IPS DF 4.7 (cell line): ENCODE measurements at regions not wholly inside any gene's neighbourhood (a gene's known extent, or its start where the extent isn't known, plus 50 kb on each side); places are given as distances from the start of the nearest gene placed in this dataset.

ENCODE experiments used
- DNase-seq: peaks from one replicate; pipeline ENCODE4 v3.0.0-alpha.2; 2013; ENCODE audit warnings: low spot score; ENCODE audit errors: extremely low read depth

DNA sequence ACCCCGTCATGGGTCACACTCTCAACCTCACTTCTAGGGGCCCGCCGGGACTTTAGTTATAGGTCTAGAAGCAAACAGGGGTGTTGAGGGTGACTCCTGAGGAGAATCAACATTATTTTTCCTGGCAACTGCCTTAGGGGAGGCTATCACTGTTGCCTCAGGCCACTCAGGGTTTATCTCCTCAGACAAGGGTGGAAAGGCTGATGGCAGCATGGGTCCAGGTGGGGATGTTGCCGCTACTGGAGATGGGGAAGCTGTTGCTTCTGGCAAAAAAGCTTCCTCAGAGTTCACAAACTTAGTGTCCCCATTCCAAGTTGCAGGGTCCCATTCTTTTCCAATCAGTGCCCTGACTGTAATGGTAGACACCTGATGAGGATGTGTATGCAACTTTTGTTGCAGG is 467.4 kb upstream of the RGS6 start:
- no peak for DNase-seq

GRCh38 chr14:71465316-71465715 is 466.9 kb upstream of the RGS6 start:
- no peak for DNase-seq

GRCh38 chr14:71466251-71466650 is 466.0 kb upstream of the RGS6 start:
- no peak for DNase-seq

DNA sequence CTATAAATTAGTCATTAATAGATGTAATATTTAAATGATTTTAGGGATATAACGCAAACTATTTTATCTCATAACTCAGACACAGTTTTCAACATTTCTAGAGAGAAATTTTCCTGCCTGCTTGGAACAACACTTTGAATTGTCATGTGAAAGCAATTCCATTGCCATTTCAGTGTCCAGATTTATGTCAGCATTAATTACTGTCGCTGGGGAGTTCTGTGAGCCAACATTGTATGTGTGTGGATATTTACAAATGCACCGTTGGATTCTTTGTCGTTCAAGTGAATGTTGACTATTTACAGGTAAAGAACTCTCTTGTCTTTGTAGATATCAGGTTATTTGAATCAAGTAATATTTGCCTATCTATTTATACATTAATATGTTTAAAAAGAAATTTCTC is 465.3 kb upstream of the RGS6 start:
- DNase-seq = no peak

- no peak for DNase-seq
Measured at GRCh38 chr14:71467361-71467811, 464.8 kb upstream of the RGS6 start.

DNA sequence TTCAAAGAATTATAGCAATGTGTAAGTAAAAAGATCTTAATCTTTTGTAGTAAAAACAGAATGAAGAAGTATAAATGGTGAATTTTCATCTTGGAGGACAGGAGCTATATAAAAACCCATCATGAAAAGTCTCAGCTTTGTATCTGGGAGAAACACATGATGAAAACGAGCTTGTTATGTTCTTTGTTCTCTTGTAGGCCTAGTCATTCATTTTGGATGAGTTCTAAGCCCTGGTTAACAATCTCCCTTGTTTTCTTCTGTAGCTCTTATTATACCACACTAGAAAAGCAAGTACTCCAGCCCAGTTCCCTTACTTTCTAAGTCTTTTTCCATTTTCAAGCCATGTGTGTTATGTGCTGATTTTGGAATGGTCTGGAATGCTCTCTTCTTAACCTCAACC is 463.5 kb upstream of the RGS6 start:
- DNase-seq = no peak

- DNase-seq = no peak
Measured at GRCh38 chr14:71469643-71470335, 462.4 kb upstream of the RGS6 start.

DNA sequence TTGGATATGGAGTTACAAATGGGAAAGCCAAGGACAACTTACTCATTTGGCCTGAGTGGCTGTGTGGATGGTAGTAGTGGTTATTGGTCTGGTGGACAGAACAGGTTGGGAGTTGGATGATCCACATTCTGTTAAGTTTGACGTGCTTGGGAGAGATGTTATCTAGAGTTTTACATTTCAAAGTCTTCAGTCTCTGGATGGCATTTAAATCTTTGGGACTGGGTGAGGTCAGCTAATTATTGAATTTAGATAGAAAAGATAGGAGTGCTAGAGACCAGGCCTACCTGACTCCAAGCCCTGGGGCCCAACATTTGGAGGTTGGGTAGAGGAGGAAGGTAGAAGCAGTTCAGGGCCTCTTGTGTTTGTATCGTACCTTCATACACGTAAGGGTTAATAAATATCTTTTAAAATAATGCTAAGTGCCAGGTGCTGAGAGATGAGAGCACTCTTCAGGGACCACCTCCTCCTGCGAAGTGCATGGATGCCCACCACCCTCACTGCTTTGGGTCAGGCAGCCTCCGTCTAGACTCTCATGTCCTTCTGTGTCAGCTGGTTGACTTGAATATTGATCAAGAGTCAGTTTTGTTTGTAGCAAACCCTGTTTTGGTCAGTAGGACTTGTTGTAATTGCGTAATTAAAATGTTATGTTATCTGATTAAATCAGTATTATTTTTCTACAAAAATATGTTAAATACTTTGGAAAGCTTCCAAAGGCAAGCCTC is 460.4 kb upstream of the RGS6 start:
- DNase-seq = no peak

DNA sequence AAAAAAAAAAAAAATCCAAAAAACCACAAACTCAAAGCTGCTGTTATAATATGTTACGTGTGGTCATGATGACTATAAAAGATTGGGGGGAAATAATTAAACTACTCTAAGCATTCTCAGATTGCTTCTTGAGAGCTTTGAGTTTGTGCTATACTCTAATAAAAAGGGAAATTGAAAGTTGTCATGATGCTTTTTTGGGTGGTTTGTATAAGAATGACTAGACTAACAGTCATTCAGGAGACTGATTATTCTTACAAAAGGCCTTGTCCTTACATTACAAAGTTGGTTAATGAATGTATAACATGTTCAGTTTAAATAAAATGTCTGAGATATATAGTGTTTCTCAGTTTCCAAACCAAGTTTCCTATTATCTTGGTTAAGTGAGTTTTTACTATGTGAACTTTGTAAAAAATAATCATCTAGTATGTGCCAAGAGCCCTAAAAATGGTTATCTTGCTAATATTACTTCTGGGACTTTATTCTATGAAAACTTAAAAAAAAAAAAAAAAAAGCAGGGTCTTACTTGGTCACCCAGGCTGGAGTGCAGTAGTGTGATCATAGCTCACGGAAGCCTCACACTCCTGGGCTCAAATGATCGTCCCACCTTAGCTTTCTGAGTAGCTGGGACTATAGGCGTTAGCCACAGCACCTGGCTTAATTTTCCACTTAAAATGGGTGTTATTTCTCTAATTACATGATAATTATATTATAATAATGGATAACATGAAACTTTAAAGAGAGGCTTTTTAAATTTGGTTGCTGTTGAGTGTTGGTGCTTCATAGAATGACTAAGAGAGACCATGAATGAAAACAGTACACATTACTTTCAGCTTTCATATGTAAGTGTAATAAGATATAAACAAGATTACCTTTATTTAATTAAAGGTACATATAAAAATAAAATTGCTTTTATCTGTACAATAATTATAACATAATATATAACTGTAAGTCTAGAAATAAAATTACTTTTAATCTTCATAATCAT is 459.6 kb upstream of the RGS6 start:
- DNase-seq = no peak

DNA sequence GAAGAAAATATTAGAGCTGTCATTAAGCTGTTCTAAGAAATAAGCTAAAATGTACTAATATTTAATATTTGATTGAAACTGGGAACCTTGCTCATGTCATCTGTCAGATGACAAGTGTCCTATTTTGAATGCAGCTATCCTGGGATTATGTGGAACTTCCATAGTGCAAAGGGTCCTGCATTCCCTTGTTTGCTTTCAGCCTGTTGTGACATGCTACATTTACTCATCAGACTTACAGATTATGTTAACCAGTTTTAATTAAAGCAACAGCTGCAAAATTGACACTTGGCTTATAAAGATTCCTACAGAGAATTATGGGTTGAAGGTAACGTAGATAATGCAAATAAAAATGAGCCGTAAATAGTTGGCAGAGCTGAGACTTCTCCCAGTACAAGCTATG is 458.4 kb upstream of the RGS6 start:
- no peak for DNase-seq

DNA sequence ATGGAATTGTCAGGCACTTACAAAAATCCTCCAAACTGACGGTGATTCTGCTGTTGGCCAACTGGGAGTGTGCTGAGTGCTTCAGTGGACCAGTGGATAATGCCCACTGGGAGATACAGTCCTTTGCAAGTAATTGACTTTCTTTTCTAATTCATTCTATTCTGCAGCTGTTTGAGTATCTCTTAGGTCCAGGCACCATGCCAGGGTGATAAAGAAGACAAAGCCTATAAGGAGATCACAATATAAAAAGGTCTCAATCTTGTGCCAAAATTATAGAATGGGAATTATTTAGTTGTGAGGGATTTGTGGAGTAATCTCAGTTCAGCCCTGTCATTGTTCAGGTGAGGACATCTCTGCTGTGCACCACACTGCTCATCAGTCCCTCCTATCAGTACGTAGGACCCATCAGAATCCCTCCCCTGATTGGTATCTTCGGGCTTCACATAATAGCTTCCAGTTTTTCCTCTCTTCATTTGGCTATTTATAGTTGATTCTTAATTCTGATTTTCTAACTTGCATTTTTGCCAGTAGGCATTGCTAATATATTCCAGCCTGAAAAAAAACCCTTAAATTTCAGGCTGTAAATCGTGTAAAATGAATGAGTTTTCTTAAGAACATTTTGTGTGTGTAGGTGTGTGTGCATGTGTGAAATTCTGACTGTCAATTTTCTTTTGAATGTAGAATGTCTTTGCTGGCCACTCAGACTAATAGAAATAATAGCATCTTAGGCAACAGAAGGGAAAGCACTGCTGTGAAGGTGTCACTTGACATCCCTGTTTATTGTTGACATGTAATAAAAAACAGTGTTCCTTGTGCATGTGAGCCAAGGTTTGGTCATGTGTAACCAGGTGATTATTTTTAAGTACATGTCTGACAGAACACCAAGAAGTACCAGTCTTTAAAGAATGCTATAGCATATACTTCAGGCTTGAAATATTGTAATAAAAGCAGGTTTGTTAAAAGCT is 457.6 kb upstream of the RGS6 start:
- no peak for DNase-seq

DNA sequence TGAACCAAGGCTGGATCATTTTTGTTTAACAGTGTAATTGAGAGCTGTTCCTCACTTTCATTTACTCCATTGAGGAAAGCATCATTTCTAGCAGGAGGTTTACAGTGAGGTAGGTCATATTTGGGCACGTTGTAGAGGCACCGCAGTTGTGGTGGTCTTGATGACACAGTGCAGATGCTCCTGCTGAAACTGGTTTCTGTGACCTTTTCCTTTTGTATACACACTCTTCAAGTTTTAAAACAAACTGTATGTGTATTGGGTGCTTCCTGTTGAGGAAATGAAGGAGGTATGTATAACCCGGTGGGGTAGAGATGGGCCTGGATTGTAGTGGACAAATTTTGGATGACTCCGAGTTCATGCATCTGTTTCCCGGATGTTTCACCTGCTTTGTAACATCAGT is 456.3 kb upstream of the RGS6 start:
- DNase-seq = no peak

DNA sequence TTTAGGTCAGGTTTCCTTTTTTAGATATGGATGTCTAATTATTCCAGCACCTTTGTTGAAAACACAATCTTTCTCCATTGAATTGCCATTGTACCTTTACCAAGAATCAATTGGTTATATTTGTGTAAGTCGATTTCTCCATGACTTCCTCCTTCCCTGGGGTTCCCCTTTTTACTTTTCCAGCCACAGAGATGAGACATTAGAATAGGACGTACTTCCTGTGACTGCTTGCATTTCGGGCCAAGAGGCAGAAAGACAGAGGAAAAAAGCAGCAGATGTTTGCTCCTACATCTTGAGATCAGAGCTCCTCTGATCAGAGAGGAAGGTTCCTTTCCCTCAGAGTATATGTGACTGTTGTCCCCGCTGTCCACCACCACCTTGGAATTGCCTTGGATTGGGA is 453.7 kb upstream of the RGS6 start:
- DNase-seq = no peak

DNA sequence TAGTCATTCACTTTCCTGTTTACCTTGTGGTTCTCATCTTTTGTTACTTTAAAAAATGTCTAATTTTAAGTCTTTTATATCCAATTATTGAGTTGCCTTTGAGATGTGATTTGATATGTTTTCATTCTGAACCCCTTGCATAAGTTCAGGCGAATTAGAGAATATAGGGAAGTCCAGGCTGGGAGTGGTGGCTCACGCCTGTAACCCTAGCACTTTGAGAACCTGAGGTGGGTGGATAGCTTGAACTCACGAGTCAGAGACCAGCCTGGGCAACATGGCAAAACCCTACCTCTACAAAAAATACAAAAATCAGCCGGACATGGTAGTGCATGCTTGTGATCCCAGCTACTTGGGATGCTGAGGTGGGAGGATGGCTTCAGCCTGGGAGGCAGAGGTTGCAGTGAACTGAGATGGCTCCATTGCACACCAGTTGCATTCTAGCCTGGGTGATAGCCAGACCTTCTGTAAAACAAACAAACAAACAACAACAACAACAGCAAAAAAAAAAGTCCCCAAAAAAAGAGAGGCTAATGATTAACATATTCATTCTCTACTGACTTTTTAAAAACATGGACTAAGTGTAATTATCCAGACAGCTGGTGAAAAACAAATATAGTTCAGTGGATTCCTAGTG is 451.1 kb upstream of the RGS6 start:
- DNase-seq = no peak

- DNase-seq = no peak
Measured at GRCh38 chr14:71482671-71483070, 449.6 kb upstream of the RGS6 start.

- no peak for DNase-seq
Measured at GRCh38 chr14:71483154-71483553, 449.1 kb upstream of the RGS6 start.

- DNase-seq = no peak
Measured at GRCh38 chr14:71485833-71486232, 446.4 kb upstream of the RGS6 start.

GRCh38 chr14:71486279-71486678 is 445.9 kb upstream of the RGS6 start:
- DNase-seq = no peak

GRCh38 chr14:71487449-71487848 is 444.8 kb upstream of the RGS6 start:
- no peak for DNase-seq

- DNase-seq = no peak
Measured at GRCh38 chr14:71487941-71488340, 444.3 kb upstream of the RGS6 start.
